ENCODE measurements at regions not wholly inside any gene's neighbourhood (a gene's known extent, or its start where the extent isn't known, plus 50 kb on each side); places are given as distances from the start of the nearest gene placed in this dataset.
A peak's percentile ranks its signal among the peaks of the same experiment; 100 is the strongest.

DNA sequence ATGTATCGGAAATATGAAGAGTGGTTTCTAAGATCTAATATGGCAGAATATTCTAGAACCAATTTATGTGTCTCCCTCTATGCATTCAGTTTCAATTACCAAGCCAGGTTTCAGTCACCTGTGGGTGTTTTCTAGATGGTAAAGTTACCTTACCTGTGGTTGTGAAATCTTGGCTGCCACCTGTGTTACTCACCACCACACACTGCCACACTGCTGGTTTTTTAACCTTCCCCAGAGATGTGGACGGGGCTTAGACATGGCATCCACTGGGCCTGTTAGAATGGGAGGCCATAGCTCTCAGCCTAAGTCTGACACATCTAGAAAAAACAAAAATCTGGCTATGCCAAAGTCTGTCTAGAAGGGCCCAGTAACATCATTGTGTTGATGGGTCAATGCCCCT, 896.5 kb upstream of the PABPC4L start:
- Histone ChIP-seq H3K27me3 (replicated peaks) (no peaks in the 10 kb centered on the region), H3K27ac (no peak overlapping the region), H3K4me3 (ENCODE audit: low read depth, low read length) (no peak overlapping the region), H3K36me3 (replicated peaks) (no peaks in the 10 kb centered on the region)
- in situ Hi-C loops (cut with HindIII; ENCODE audit: low pct_ligation_motif_present, low sequenced_read_pairs) = no loop called here
- TF ChIP-seq, protein P1, sequence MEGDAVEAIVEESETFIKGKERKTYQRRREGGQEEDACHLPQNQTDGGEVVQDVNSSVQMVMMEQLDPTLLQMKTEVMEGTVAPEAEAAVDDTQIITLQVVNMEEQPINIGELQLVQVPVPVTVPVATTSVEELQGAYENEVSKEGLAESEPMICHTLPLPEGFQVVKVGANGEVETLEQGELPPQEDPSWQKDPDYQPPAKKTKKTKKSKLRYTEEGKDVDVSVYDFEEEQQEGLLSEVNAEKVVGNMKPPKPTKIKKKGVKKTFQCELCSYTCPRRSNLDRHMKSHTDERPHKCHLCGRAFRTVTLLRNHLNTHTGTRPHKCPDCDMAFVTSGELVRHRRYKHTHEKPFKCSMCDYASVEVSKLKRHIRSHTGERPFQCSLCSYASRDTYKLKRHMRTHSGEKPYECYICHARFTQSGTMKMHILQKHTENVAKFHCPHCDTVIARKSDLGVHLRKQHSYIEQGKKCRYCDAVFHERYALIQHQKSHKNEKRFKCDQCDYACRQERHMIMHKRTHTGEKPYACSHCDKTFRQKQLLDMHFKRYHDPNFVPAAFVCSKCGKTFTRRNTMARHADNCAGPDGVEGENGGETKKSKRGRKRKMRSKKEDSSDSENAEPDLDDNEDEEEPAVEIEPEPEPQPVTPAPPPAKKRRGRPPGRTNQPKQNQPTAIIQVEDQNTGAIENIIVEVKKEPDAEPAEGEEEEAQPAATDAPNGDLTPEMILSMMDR (IDR thresholded peaks at IDR 0.05; ENCODE audit: low read depth, low read length, missing control alignments) = no peak
- DNase-seq = no peak

DNA sequence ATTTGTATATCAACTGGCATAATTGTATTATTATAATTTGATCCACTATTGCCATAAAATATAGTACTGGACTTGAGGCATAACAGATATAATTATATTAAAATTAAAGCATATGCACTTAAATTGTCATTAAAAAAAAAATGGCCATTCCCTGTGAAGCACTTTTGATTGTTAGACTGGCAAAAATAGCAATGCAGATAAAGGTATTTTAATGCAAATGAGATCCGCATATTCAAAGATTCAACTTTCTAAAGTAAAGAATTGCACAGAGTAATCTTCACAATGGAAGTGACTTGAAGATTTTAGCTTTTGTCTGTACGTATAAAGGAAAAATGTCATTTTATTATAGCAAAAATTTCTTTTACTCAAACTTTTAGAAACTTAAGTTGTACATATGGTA, 871.8 kb upstream of the PABPC4L start:
- in situ Hi-C loops (cut with HindIII; ENCODE audit: low pct_ligation_motif_present, low sequenced_read_pairs) = no loop called here
- TF ChIP-seq, protein P1 (IDR thresholded peaks at IDR 0.05; ENCODE audit: low read depth, low read length, missing control alignments) = no peak
- no peaks in the 10 kb centered on the region for H3K27me3 ChIP-seq (replicated peaks)
- H3K4me3 ChIP-seq (ENCODE audit: low read depth, low read length) = no peak overlapping the region
- H3K27ac ChIP-seq = no peak overlapping the region
- DNase-seq = no peak
- no peaks in the 10 kb centered on the region for H3K36me3 ChIP-seq (replicated peaks)

DNA sequence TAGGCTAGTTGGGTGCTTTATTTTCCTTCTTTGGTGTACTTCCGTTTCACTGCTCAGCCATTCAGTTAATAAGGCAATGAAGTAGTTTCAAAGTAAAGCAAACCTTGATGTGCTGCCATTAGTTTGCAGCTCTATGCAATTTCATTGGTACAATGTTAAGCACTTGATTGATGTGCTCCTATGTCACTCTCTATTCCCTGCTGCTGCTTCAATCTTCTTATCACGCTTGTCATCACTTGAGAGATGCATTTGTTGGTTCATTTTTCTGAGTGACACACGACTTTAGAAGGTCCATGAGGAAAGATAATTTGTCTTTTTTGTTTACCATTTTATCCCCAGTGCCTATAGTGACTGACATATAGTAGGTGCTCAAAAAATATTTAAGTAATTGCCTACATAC, 871.0 kb upstream of the PABPC4L start:
- in situ Hi-C loops (cut with HindIII; ENCODE audit: low pct_ligation_motif_present, low sequenced_read_pairs) = no loop called here
- no peaks in the 10 kb centered on the region for H3K27me3 ChIP-seq (replicated peaks)
- TF ChIP-seq, protein P1 (IDR thresholded peaks at IDR 0.05; ENCODE audit: low read depth, low read length, missing control alignments) = no peak
- H3K4me3 ChIP-seq (ENCODE audit: low read depth, low read length) = no peak overlapping the region
- no peaks in the 10 kb centered on the region for H3K36me3 ChIP-seq (replicated peaks)
- no peak for DNase-seq
- H3K27ac ChIP-seq = no peak overlapping the region

DNA sequence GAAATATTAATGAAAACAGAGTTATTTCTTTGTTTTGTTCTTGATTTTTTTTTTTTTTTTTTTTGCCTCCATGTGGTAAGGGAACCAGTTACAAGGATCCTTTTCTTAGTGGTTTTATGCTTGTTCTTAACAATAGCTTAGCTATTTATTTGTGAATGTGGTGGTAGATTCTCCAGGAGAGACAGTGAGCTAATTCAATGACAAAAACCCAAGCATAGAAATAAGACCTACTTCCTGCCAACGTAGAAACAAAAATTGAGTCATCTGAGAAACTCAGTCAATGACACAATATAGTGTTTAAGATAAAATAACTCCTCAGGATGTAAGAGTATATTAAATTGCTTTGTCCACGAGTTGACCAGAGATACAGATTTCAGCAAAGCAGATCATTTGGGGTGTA, 863.8 kb upstream of the PABPC4L start:
- DNase-seq = no peak
- Histone ChIP-seq H3K4me3 (ENCODE audit: low read depth, low read length) (no peak overlapping the region), H3K36me3 (replicated peaks) (no peaks in the 10 kb centered on the region), H3K27me3 (replicated peaks) (no peaks in the 10 kb centered on the region), H3K27ac (no peak overlapping the region)
- TF ChIP-seq, protein P1 (IDR thresholded peaks at IDR 0.05; ENCODE audit: low read depth, low read length, missing control alignments) = no peak
- in situ Hi-C loops (cut with HindIII; ENCODE audit: low pct_ligation_motif_present, low sequenced_read_pairs) = no loop called here

DNA sequence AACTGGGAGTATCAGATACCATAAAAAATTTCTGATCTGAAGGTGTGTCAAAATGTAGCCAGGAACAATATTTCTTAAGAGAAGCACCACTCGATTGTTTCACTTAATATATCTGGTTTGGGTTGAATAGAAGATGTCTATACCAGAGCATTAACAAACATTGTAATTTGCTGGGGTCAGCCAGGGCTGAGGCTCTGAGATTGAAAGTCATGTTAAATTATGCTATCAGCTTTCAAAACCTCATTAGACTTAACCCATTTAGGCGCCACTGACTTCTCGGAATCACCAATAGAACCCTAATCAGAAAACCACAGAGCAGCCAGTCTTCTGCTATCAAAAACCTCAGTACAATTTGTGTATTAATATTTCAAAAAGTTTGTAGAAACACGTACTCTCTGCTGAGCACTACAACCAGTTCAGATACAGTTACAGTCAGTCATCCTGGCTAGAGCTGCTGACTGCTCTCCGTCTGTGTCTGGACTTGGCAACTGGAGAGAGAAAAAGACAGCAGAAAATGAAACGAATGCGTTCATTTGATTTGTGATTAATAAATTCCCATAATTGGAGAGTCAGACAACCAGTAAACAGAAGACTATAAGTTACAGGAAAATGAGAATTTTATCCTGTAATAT, 848.6 kb upstream of the PABPC4L start:
- peak; percentile 24 for DNase-seq
- Histone ChIP-seq H3K27ac (no peak overlapping the region), H3K4me3 (ENCODE audit: low read depth, low read length) (no peak overlapping the region), H3K36me3 (replicated peaks) (no peaks in the 10 kb centered on the region), H3K27me3 (replicated peaks) (no peaks in the 10 kb centered on the region)
- TF ChIP-seq, protein P1 (IDR thresholded peaks at IDR 0.05; ENCODE audit: low read depth, low read length, missing control alignments) = no peak
- in situ Hi-C loops (cut with HindIII; ENCODE audit: low pct_ligation_motif_present, low sequenced_read_pairs) = no loop called here

DNA sequence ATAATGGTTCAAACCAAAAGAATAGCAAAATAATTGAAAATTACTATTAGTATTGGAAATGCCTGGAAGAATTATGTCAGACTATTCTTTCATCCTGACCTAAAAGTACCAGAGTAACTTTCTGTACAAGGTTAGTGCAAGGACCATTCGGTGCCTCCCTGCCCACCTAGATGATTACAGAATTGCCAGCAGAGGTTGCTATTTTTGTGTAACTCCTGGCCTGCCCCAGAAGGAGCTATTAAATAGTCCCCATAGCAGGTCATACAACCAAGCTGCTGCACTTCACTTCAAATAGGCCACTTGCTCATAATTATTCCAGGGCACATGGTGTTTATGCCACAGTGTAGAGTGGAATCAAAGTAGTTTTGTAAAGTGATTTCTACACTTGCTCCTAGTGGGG, 831.1 kb upstream of the PABPC4L start:
- DNase-seq = no peak
- in situ Hi-C loops (cut with HindIII; ENCODE audit: low pct_ligation_motif_present, low sequenced_read_pairs) = no loop called here
- H3K27ac ChIP-seq = no peak overlapping the region
- no peaks in the 10 kb centered on the region for H3K36me3 ChIP-seq (replicated peaks)
- no peak overlapping the region for H3K4me3 ChIP-seq (ENCODE audit: low read depth, low read length)
- H3K27me3 ChIP-seq (replicated peaks) = no peaks in the 10 kb centered on the region
- TF ChIP-seq, protein P1 (IDR thresholded peaks at IDR 0.05; ENCODE audit: low read depth, low read length, missing control alignments) = no peak
